NCI-H446 (cell line): ENCODE measurements at regions not wholly inside any gene's neighbourhood (a gene's known extent, or its start where the extent isn't known, plus 50 kb on each side); places are given as distances from the start of the nearest gene placed in this dataset.

Source experiments
- DNase-seq, 2 experiments: peaks; one replicate each; lab custom pipeline; 2025; lab: John Stamatoyannopoulos, UW

- no peak for DNase-seq
Measured at GRCh38 chr3:165346503-165346902, 150.3 kb upstream of the SLITRK3 start.

- no peak for DNase-seq
Measured at GRCh38 chr3:165343185-165343584, 147.0 kb upstream of the SLITRK3 start.

GRCh38 chr3:165339753-165340152 is 143.6 kb upstream of the SLITRK3 start:
- DNase-seq: peak; percentile 12 to 62

DNA sequence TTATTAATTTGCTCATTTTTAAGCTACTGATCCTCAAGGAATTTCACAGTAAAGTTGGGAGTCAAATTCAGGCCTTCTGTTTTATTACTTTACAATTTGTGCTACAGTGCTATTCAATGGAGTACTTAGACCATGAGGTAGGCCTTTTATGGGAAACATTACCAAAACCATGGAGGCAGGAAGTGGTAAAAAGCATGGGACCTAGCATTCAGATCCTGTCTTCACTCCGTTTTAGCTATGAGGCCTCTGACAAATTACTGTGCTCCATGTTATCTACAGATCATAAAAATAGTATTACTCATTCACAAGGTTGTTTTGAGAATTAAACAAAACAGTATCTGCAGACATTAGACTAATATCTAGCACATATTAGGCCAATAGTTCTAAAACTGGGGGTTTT is 140.6 kb upstream of the SLITRK3 start:
- DNase-seq: no peak
